ENCODE measurements at regions not wholly inside any gene's neighbourhood (a gene's known extent, or its start where the extent isn't known, plus 50 kb on each side); places are given as distances from the start of the nearest gene placed in this dataset.

GRCh38 chr5:9790276-9790675 is 160.1 kb upstream of the TAS2R1 start:
- TF ChIP-seq PHF8 (conservative IDR thresholded peaks at IDR 0.05; ENCODE audit: low read depth, low read length) (no peak), CHD1 (IDR thresholded peaks at IDR 0.05; ENCODE audit: low read depth, low read length) (no peak), CREB1 (IDR thresholded peaks at IDR 0.05) (no peak), POLR2AphosphoS5 (IDR thresholded peaks at IDR 0.05; ENCODE audit: low read depth, low read length) (no peak), POLR2A (IDR thresholded peaks at IDR 0.05; ENCODE audit: control extremely low read depth in 1 of 2, low read depth in 2 of 2, low read length in 2 of 2) (no peak), CTCF (IDR thresholded peaks at IDR 0.05; ENCODE audit: control extremely low read depth in 1 of 3, insufficient read depth in 1 of 3, low read depth in 1 of 3, low read length in 3 of 3) (no peak), RXRA (IDR thresholded peaks at IDR 0.05; ENCODE audit: insufficient read depth, low read depth, low read length) (no peak), TEAD4 (IDR thresholded peaks at IDR 0.05; ENCODE audit: low read depth, low read length) (no peak), SP1 (IDR thresholded peaks at IDR 0.05; ENCODE audit: low read depth, low read length) (no peak)
